ENCODE measurements at regions not wholly inside any gene's neighbourhood (a gene's known extent, or its start where the extent isn't known, plus 50 kb on each side); places are given as distances from the start of the nearest gene placed in this dataset.

- no peaks in the 10 kb centered on the region for H3K36me3 ChIP-seq (ENCODE audit: control insufficient read depth in 4 of 4, insufficient read depth in 4 of 4, low read length in 4 of 4)
- DNase-seq (no peak), ATAC-seq (ENCODE audit: insufficient read depth, low FRiP score) (no peak)
- H3K9me3 ChIP-seq (ENCODE audit: control insufficient read depth in 4 of 4, insufficient read depth in 3 of 4, low read length in 3 of 4): no peaks in the 10 kb centered on the region
- H3K27me3 ChIP-seq (ENCODE audit: control insufficient read depth in 3 of 3, insufficient read depth in 3 of 3, low read length in 2 of 3): no peaks in the 10 kb centered on the region
- H3K9ac ChIP-seq (ENCODE audit: insufficient read depth in 1 of 2, low read length in 2 of 2): no peak overlapping the region
- 84 to 89% methylated on average over 5 of the region's 5 CpGs for WGBS, 2 donors
- H3K4me3 ChIP-seq: no peak overlapping the region
- TF ChIP-seq CTCF (IDR thresholded peaks at IDR 0.05; ENCODE audit: control extremely low read depth, extremely low read depth): no peak
- peaks cover 0 to 1% (median 0%) of the 10 kb centered on the region in 5 donors for H3K4me1 ChIP-seq (ENCODE audit: control insufficient read depth in 5 of 5, insufficient read depth in 5 of 5, low read length in 5 of 5)
- H3K27ac ChIP-seq (ENCODE audit: low read depth in 1 of 2, low read length in 1 of 2): no peak overlapping the region
Observed at GRCh38 chr7:41130086-41130485, 572.8 kb downstream of the INHBA start.

GRCh38 chr7:41125343-41125742 lies 577.5 kb downstream of the INHBA start:
- Histone ChIP-seq H3K4me1 (ENCODE audit: control insufficient read depth in 5 of 5, insufficient read depth in 5 of 5, low read length in 5 of 5) (no peaks in the 10 kb centered on the region), H3K27ac (ENCODE audit: low read depth in 1 of 2, low read length in 1 of 2) (no peak overlapping the region), H3K36me3 (ENCODE audit: control insufficient read depth in 4 of 4, insufficient read depth in 4 of 4, low read length in 4 of 4) (no peaks in the 10 kb centered on the region), H3K4me3 (no peak overlapping the region), H3K9ac (ENCODE audit: insufficient read depth in 1 of 2, low read length in 2 of 2) (no peak overlapping the region), H3K27me3 (ENCODE audit: control insufficient read depth in 3 of 3, insufficient read depth in 3 of 3, low read length in 2 of 3) (no peaks in the 10 kb centered on the region), H3K9me3 (ENCODE audit: control insufficient read depth in 4 of 4, insufficient read depth in 3 of 4, low read length in 3 of 4) (no peaks in the 10 kb centered on the region)
- ATAC-seq (ENCODE audit: insufficient read depth, low FRiP score): no peak
- DNase-seq: no peak
- WGBS, 2 donors: 83 to 89% methylated on average over 2 of the region's 2 CpGs
- TF ChIP-seq CTCF (IDR thresholded peaks at IDR 0.05; ENCODE audit: control extremely low read depth, extremely low read depth): no peak

GRCh38 chr7:41122256-41122987 lies 580.5 kb downstream of the INHBA start:
- Histone ChIP-seq H3K9ac (ENCODE audit: insufficient read depth in 1 of 2, low read length in 2 of 2) (no peak overlapping the region), H3K9me3 (ENCODE audit: control insufficient read depth in 4 of 4, insufficient read depth in 3 of 4, low read length in 3 of 4) (no peaks in the 10 kb centered on the region), H3K4me3 (no peak overlapping the region), H3K27ac (ENCODE audit: low read depth in 1 of 2, low read length in 1 of 2) (no peak overlapping the region), H3K36me3 (ENCODE audit: control insufficient read depth in 4 of 4, insufficient read depth in 4 of 4, low read length in 4 of 4) (no peaks in the 10 kb centered on the region), H3K4me1 (ENCODE audit: control insufficient read depth in 5 of 5, insufficient read depth in 5 of 5, low read length in 5 of 5) (no peaks in the 10 kb centered on the region), H3K27me3 (ENCODE audit: control insufficient read depth in 3 of 3, insufficient read depth in 3 of 3, low read length in 2 of 3) (no peaks in the 10 kb centered on the region)
- DNase-seq (no peak), ATAC-seq (ENCODE audit: insufficient read depth, low FRiP score) (no peak)
- no peak for TF ChIP-seq CTCF (IDR thresholded peaks at IDR 0.05; ENCODE audit: control extremely low read depth, extremely low read depth)
- 20 to 34% methylated on average over 4 of the region's 4 CpGs for WGBS, 2 donors

- Histone ChIP-seq H3K27me3 (ENCODE audit: control insufficient read depth in 3 of 3, insufficient read depth in 3 of 3, low read length in 2 of 3) (no peaks in the 10 kb centered on the region), H3K4me1 (ENCODE audit: control insufficient read depth in 5 of 5, insufficient read depth in 5 of 5, low read length in 5 of 5) (no peaks in the 10 kb centered on the region), H3K36me3 (ENCODE audit: control insufficient read depth in 4 of 4, insufficient read depth in 4 of 4, low read length in 4 of 4) (no peaks in the 10 kb centered on the region), H3K4me3 (no peak overlapping the region), H3K27ac (ENCODE audit: low read depth in 1 of 2, low read length in 1 of 2) (no peak overlapping the region), H3K9me3 (ENCODE audit: control insufficient read depth in 4 of 4, insufficient read depth in 3 of 4, low read length in 3 of 4) (no peaks in the 10 kb centered on the region), H3K9ac (ENCODE audit: insufficient read depth in 1 of 2, low read length in 2 of 2) (no peak overlapping the region)
- no peak for ATAC-seq (ENCODE audit: insufficient read depth, low FRiP score)
- TF ChIP-seq CTCF (IDR thresholded peaks at IDR 0.05; ENCODE audit: control extremely low read depth, extremely low read depth): no peak
- no peak for DNase-seq
Observed at GRCh38 chr7:41121228-41121627, 581.7 kb downstream of the INHBA start.
